Panc1 (cell line): ENCODE measurements at regions not wholly inside any gene's neighbourhood (a gene's known extent, or its start where the extent isn't known, plus 50 kb on each side); places are given as distances from the start of the nearest gene placed in this dataset.

Experiments
- POLR2AphosphoS5 ChIP-seq: IDR thresholded peaks from 2 replicates; pipeline ENCODE4 v1.6.1; 2012; ENCODE audit warnings: mild to moderate bottlenecking, low read depth, low read length, moderate library complexity
- SIN3A ChIP-seq: IDR thresholded peaks from 2 replicates; pipeline ENCODE4 v1.6.1; 2012; ENCODE audit warnings: low read depth, mild to moderate bottlenecking, low read length, moderate library complexity, borderline replicate concordance; ENCODE audit not compliant: insufficient read depth
- TCF7L2 ChIP-seq: IDR thresholded peaks from 2 replicates; pipeline ENCODE4 v1.6.1; 2011; ENCODE audit warnings: mild to moderate bottlenecking, low read depth, low read length, inconsistent platforms
- TF ChIP-seq, protein P1 (sequence below): fragments of 450-650 bp; IDR thresholded peaks from 2 replicates; pipeline ENCODE4 v1.5.1; 2017; ENCODE audit warnings: mild to moderate bottlenecking
- TF ChIP-seq, protein P2 (sequence below), 2 experiments: IDR thresholded peaks; 2 replicates each; pipeline ENCODE4 v1.6.1; 2011 to 2012; ENCODE audit warnings: low read depth in 2 of 2, control low read depth in 1 of 2, low read length in 1 of 2, mild to moderate bottlenecking in 1 of 2, moderate library complexity in 1 of 2; ENCODE audit not compliant: insufficient read depth in 1 of 2

DNA sequence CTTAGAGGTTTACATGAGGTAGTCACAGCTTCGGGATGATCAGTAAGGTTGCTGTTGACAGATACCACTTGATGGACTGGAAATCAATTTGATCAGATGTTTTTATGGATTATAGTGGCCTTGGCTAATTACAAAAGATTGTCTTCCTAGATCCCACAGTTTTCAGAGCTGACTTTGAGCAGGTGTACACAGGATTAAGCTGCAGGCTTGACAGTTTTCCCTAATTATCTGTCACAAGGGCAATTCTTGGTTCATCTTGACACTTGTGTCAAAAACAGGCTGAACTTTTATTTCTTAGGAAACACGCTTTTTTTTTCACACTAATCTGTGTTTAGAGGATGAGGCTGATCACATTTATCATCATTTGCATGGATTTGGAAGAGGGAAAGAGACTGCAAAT is 824.0 kb upstream of the PIK3C3 start:
- TF ChIP-seq, protein P1, sequence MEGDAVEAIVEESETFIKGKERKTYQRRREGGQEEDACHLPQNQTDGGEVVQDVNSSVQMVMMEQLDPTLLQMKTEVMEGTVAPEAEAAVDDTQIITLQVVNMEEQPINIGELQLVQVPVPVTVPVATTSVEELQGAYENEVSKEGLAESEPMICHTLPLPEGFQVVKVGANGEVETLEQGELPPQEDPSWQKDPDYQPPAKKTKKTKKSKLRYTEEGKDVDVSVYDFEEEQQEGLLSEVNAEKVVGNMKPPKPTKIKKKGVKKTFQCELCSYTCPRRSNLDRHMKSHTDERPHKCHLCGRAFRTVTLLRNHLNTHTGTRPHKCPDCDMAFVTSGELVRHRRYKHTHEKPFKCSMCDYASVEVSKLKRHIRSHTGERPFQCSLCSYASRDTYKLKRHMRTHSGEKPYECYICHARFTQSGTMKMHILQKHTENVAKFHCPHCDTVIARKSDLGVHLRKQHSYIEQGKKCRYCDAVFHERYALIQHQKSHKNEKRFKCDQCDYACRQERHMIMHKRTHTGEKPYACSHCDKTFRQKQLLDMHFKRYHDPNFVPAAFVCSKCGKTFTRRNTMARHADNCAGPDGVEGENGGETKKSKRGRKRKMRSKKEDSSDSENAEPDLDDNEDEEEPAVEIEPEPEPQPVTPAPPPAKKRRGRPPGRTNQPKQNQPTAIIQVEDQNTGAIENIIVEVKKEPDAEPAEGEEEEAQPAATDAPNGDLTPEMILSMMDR: no peak
- TF ChIP-seq, protein P2, sequence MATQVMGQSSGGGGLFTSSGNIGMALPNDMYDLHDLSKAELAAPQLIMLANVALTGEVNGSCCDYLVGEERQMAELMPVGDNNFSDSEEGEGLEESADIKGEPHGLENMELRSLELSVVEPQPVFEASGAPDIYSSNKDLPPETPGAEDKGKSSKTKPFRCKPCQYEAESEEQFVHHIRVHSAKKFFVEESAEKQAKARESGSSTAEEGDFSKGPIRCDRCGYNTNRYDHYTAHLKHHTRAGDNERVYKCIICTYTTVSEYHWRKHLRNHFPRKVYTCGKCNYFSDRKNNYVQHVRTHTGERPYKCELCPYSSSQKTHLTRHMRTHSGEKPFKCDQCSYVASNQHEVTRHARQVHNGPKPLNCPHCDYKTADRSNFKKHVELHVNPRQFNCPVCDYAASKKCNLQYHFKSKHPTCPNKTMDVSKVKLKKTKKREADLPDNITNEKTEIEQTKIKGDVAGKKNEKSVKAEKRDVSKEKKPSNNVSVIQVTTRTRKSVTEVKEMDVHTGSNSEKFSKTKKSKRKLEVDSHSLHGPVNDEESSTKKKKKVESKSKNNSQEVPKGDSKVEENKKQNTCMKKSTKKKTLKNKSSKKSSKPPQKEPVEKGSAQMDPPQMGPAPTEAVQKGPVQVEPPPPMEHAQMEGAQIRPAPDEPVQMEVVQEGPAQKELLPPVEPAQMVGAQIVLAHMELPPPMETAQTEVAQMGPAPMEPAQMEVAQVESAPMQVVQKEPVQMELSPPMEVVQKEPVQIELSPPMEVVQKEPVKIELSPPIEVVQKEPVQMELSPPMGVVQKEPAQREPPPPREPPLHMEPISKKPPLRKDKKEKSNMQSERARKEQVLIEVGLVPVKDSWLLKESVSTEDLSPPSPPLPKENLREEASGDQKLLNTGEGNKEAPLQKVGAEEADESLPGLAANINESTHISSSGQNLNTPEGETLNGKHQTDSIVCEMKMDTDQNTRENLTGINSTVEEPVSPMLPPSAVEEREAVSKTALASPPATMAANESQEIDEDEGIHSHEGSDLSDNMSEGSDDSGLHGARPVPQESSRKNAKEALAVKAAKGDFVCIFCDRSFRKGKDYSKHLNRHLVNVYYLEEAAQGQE (IDR thresholded peaks at IDR 0.05; ENCODE audit: insufficient read depth in 1 of 2, low read depth in 2 of 2, low read length in 1 of 2): no peak
- TF ChIP-seq POLR2AphosphoS5: no peak
- no peak for TF ChIP-seq TCF7L2
- TF ChIP-seq SIN3A: no peak
